Left cardiac atrium (tissue), 4 donors: ENCODE measurements at regions not wholly inside any gene's neighbourhood (a gene's known extent, or its start where the extent isn't known, plus 50 kb on each side); places are given as distances from the start of the nearest gene placed in this dataset.
A peak's percentile ranks its signal among the peaks of the same experiment; 100 is the strongest.
"Not testable (repeated sequence)": the region's sequence is repeated elsewhere in the genome, so short reads cannot be mapped to it uniquely, and the experiment has no call there.

Source experiments
- ATAC-seq, 2 donors: fragments of 200-7000 bp; cut with Tn5 transposase; one replicate each; pipeline ENCODE4 v1.9.1; 2020; ENCODE audit warnings: mild to moderate bottlenecking in 2 of 2, moderate library complexity in 2 of 2
- DNase-seq: peaks from one replicate; pipeline ENCODE4 v3.0.0-alpha.2; 2020
- intact Hi-C, 2 donors: fragments of 100-400 bp; cut with DNase I; formaldehyde crosslinking; loops; one replicate each; pipeline versions ENCODE4 v1.14.1 to v1.15.1; 2022 to 2023
- donor health status: DM: no; HTN: yes; CAD: no.
- donor health status: DM: no; HTN: yes; CAD: no; lungs with severe emphysema.
- donor health status: DM: yes; HTN: yes; CAD: no.
- donor health status: Dilated cardiomyopathy.

GRCh38 chr7:121748546-121748945 lies 124.4 kb upstream of the PTPRZ1 start:
- ATAC-seq, result no peak
- intact Hi-C loops, result no loop called here

GRCh38 chr7:121745856-121746255 lies 127.1 kb upstream of the PTPRZ1 start:
- no peak for DNase-seq
- intact Hi-C loops, result no loop called here
- ATAC-seq, result no peak

More at GRCh38 chr7:121748546-121748945, 124.4 kb upstream of the PTPRZ1 start:
- DNase-seq, result no peak

GRCh38 chr7:121744877-121745276 lies 128.1 kb upstream of the PTPRZ1 start:
- intact Hi-C loops, result no loop called here
- ATAC-seq (no peak), DNase-seq (no peak)

- no peak for ATAC-seq
- intact Hi-C loops, result no loop called here
- DNase-seq, result no peak
These were observed 128.6 kb upstream of the PTPRZ1 start for GRCh38 chr7:121744319-121744718.

- DNase-seq (no peak), ATAC-seq (no peak)
- intact Hi-C loops, result no loop called here
These were observed 131.1 kb upstream of the PTPRZ1 start for GRCh38 chr7:121741896-121742295.

GRCh38 chr7:121739465-121739864 lies 133.5 kb upstream of the PTPRZ1 start:
- intact Hi-C loops, result no loop called here
- DNase-seq (no peak), ATAC-seq (no peak)

- intact Hi-C loops, result no loop called here
- ATAC-seq, result no peak
- DNase-seq, result no peak
These were observed 142.1 kb upstream of the PTPRZ1 start for GRCh38 chr7:121730869-121731268.

GRCh38 chr7:121714559-121715303 lies 158.2 kb upstream of the PTPRZ1 start:
- intact Hi-C loops, result no loop called here
- DNase-seq (no peak), ATAC-seq (no peak)

- ATAC-seq, DNase-seq, intact Hi-C loops: not testable (repeated sequence)
These were observed 160.0 kb upstream of the PTPRZ1 start for GRCh38 chr7:121712961-121713360.

- DNase-seq (no peak), ATAC-seq (peak in 1 of 2 donors; percentile 56)
- intact Hi-C loops, result no loop called here
These were observed 175.1 kb upstream of the PTPRZ1 start for GRCh38 chr7:121697731-121698316.

- ATAC-seq (no peak), DNase-seq (no peak)
- intact Hi-C loops, result no loop called here
These were observed 176.0 kb upstream of the PTPRZ1 start for GRCh38 chr7:121696954-121697353.

GRCh38 chr7:121689749-121690148 lies 183.2 kb upstream of the PTPRZ1 start:
- no peak for ATAC-seq
- intact Hi-C loops, result no loop called here
- DNase-seq, result no peak

GRCh38 chr7:121681700-121682099 lies 191.3 kb upstream of the PTPRZ1 start:
- no peak for ATAC-seq

GRCh38 chr7:121676168-121676567 lies 196.8 kb upstream of the PTPRZ1 start:
- intact Hi-C loops, result no loop called here
- ATAC-seq (no peak), DNase-seq (no peak)

More at GRCh38 chr7:121681700-121682099, 191.3 kb upstream of the PTPRZ1 start:
- no peak for DNase-seq
- intact Hi-C loops, result no loop called here

GRCh38 chr7:121674455-121674854 lies 198.5 kb upstream of the PTPRZ1 start:
- ATAC-seq, DNase-seq, intact Hi-C loops: not testable (repeated sequence)

- no peak for ATAC-seq
These were observed 203.8 kb upstream of the PTPRZ1 start for GRCh38 chr7:121669144-121669543.

GRCh38 chr7:121666306-121666705 lies 206.7 kb upstream of the PTPRZ1 start:
- no peak for ATAC-seq

More at GRCh38 chr7:121669144-121669543, 203.8 kb upstream of the PTPRZ1 start:
- no peak for DNase-seq
- intact Hi-C loops, result no loop called here

GRCh38 chr7:121643320-121643719 lies 229.6 kb upstream of the PTPRZ1 start:
- intact Hi-C loops, result no loop called here
- DNase-seq (no peak), ATAC-seq (peak in 1 of 2 donors; percentile 67)

More at GRCh38 chr7:121666306-121666705, 206.7 kb upstream of the PTPRZ1 start:
- DNase-seq, result no peak
- intact Hi-C loops, result no loop called here

GRCh38 chr7:121639705-121640104 lies 233.3 kb upstream of the PTPRZ1 start:
- DNase-seq, result no peak
- intact Hi-C loops, result no loop called here
- ATAC-seq, result no peak

- intact Hi-C loops, result no loop called here
- ATAC-seq (no peak), DNase-seq (no peak)
These were observed 234.7 kb upstream of the PTPRZ1 start for GRCh38 chr7:121638286-121638685.

- intact Hi-C loops, result no loop called here
- DNase-seq, result no peak
These were observed 238.2 kb upstream of the FAM3C start for GRCh38 chr7:121634356-121634755.

More at GRCh38 chr7:121634356-121634755, 238.2 kb upstream of the FAM3C start:
- no peak for ATAC-seq
